ENCODE measurements at regions not wholly inside any gene's neighbourhood (a gene's known extent, or its start where the extent isn't known, plus 50 kb on each side); places are given as distances from the start of the nearest gene placed in this dataset.
A peak's percentile ranks its signal among the peaks of the same experiment; 100 is the strongest.

- no peak for DNase-seq (ENCODE audit: low read depth)
- no peak for TF ChIP-seq CTCF (conservative IDR thresholded peaks at IDR 0.05; ENCODE audit: low read depth, low read length)
- no peak overlapping the region for H3K4me3 ChIP-seq (ENCODE audit: low read depth, low read length)
Measured at GRCh38 chr3:141669434-141669833, 68.7 kb upstream of the RNF7 start.

- H3K4me3 ChIP-seq (ENCODE audit: low read depth, low read length) = no peak overlapping the region
- no peak for DNase-seq (ENCODE audit: low read depth)
- no peak for TF ChIP-seq CTCF (conservative IDR thresholded peaks at IDR 0.05; ENCODE audit: low read depth, low read length)
Measured at GRCh38 chr3:141677701-141678100, 60.4 kb upstream of the RNF7 start.

- no peak for TF ChIP-seq CTCF (conservative IDR thresholded peaks at IDR 0.05; ENCODE audit: low read depth, low read length)
- peak; percentile 75 for DNase-seq (ENCODE audit: low read depth)
- H3K4me3 ChIP-seq (ENCODE audit: low read depth, low read length) = no peak overlapping the region
Measured at GRCh38 chr3:141680620-141681389, 57.3 kb upstream of the RNF7 start.

GRCh38 chr3:141681390-141681780 is 56.7 kb upstream of the RNF7 start:
- TF ChIP-seq CTCF (conservative IDR thresholded peaks at IDR 0.05; ENCODE audit: low read depth, low read length) = no peak
- DNase-seq (ENCODE audit: low read depth) = no peak
- no peak overlapping the region for H3K4me3 ChIP-seq (ENCODE audit: low read depth, low read length)

- H3K4me3 ChIP-seq (ENCODE audit: low read depth, low read length) = no peak overlapping the region
- no peak for DNase-seq (ENCODE audit: low read depth)
- TF ChIP-seq CTCF (conservative IDR thresholded peaks at IDR 0.05; ENCODE audit: low read depth, low read length) = no peak
Measured at GRCh38 chr3:141682007-141682406, 56.1 kb upstream of the RNF7 start.

- H3K4me3 ChIP-seq (ENCODE audit: low read depth, low read length) = no peak overlapping the region
- DNase-seq (ENCODE audit: low read depth) = no peak
- TF ChIP-seq CTCF (conservative IDR thresholded peaks at IDR 0.05; ENCODE audit: low read depth, low read length) = no peak
Measured at GRCh38 chr3:141682921-141683320, 55.2 kb upstream of the RNF7 start.

- no peak overlapping the region for H3K4me3 ChIP-seq (ENCODE audit: low read depth, low read length)
- no peak for TF ChIP-seq CTCF (conservative IDR thresholded peaks at IDR 0.05; ENCODE audit: low read depth, low read length)
- no peak for DNase-seq (ENCODE audit: low read depth)
Measured at GRCh38 chr3:141684758-141685157, 53.3 kb upstream of the RNF7 start.
